GM23248 (cell line): ENCODE measurements at regions not wholly inside any gene's neighbourhood (a gene's known extent, or its start where the extent isn't known, plus 50 kb on each side); places are given as distances from the start of the nearest gene placed in this dataset.

Experiments
- EZH2 ChIP-seq: fragments of 200-600 bp; sonication (generic); IDR thresholded peaks from 2 replicates; pipeline ENCODE4 v1.6.1; 2018; ENCODE audit warnings: antibody characterized with exemption, mild to moderate bottlenecking; ENCODE audit not compliant: insufficient read depth, poor library complexity, severe bottlenecking
- EZH2phosphoT487 ChIP-seq: fragments of 200-600 bp; sonication (generic); IDR thresholded peaks from 2 replicates; pipeline ENCODE4 v1.6.1; 2018; ENCODE audit warnings: antibody characterized with exemption, moderate library complexity, mild to moderate bottlenecking, low read depth; ENCODE audit not compliant: insufficient read depth

GRCh38 chr2:217691920-217692666, 310.7 kb downstream of the TNS1 start:
- TF ChIP-seq EZH2phosphoT487 (no peak), EZH2 (no peak)
